ENCODE measurements at regions not wholly inside any gene's neighbourhood (a gene's known extent, or its start where the extent isn't known, plus 50 kb on each side); places are given as distances from the start of the nearest gene placed in this dataset.
"Not testable (repeated sequence)": the region's sequence is repeated elsewhere in the genome, so short reads cannot be mapped to it uniquely, and the experiment has no call there.

GRCh38 chr1:208967334-208967733 is 616.2 kb upstream of the CAMK1G start:
- POLR2A ChIA-PET = no interaction called here
- CTCF ChIA-PET = no interaction called here

- POLR2A ChIA-PET = no interaction called here
- CTCF ChIA-PET = no interaction called here
Observed at GRCh38 chr1:208974717-208975116, 608.8 kb upstream of the CAMK1G start.

GRCh38 chr1:208975456-208975855 is 608.1 kb upstream of the CAMK1G start:
- POLR2A ChIA-PET = no interaction called here
- CTCF ChIA-PET = no interaction called here

- POLR2A ChIA-PET = no interaction called here
- CTCF ChIA-PET = no interaction called here
Observed at GRCh38 chr1:208977012-208977411, 606.5 kb upstream of the CAMK1G start.

- POLR2A ChIA-PET = no interaction called here
Observed at GRCh38 chr1:208977638-208978256, 605.8 kb upstream of the CAMK1G start.

GRCh38 chr1:208979776-208980175 is 603.7 kb upstream of the CAMK1G start:
- ChIA-PET POLR2A (no interaction called here), CTCF (no interaction called here)

More at GRCh38 chr1:208977638-208978256, 605.8 kb upstream of the CAMK1G start:
- CTCF ChIA-PET = no interaction called here

- ChIA-PET CTCF (no interaction called here), POLR2A (no interaction called here)
Observed at GRCh38 chr1:208980605-208981004, 602.9 kb upstream of the CAMK1G start.

GRCh38 chr1:208985231-208985630 is 598.3 kb upstream of the CAMK1G start:
- CTCF ChIA-PET = no interaction called here
- POLR2A ChIA-PET = no interaction called here

GRCh38 chr1:208988811-208989222 is 594.7 kb upstream of the CAMK1G start:
- CTCF ChIA-PET = no interaction called here
- POLR2A ChIA-PET = no interaction called here

- CTCF ChIA-PET = no interaction called here
- POLR2A ChIA-PET = no interaction called here
Observed at GRCh38 chr1:208990456-208990855, 593.1 kb upstream of the CAMK1G start.

- CTCF ChIA-PET, POLR2A ChIA-PET: not testable (repeated sequence)
Observed at GRCh38 chr1:208997053-208997452, 586.5 kb upstream of the CAMK1G start.

GRCh38 chr1:208997726-208998312 is 585.7 kb upstream of the CAMK1G start:
- CTCF ChIA-PET = no interaction called here

GRCh38 chr1:209008586-209008985 is 574.9 kb upstream of the CAMK1G start:
- POLR2A ChIA-PET = no interaction called here
- CTCF ChIA-PET = no interaction called here

More at GRCh38 chr1:208997726-208998312, 585.7 kb upstream of the CAMK1G start:
- POLR2A ChIA-PET = no interaction called here

- ChIA-PET CTCF (no interaction called here), POLR2A (no interaction called here)
Observed at GRCh38 chr1:209010475-209011230, 572.9 kb upstream of the CAMK1G start.

GRCh38 chr1:209012443-209013196 is 570.9 kb upstream of the CAMK1G start:
- CTCF ChIA-PET = no interaction called here
- POLR2A ChIA-PET = no interaction called here

GRCh38 chr1:209015092-209015491 is 568.4 kb upstream of the CAMK1G start:
- ChIA-PET CTCF (no interaction called here), POLR2A (no interaction called here)

- ChIA-PET POLR2A (no interaction called here), CTCF (no interaction called here)
Observed at GRCh38 chr1:209021622-209022021, 561.9 kb upstream of the CAMK1G start.

- CTCF ChIA-PET = no interaction called here
- POLR2A ChIA-PET = no interaction called here
Observed at GRCh38 chr1:209023790-209024189, 559.7 kb upstream of the CAMK1G start.

GRCh38 chr1:209029737-209030136 is 553.8 kb upstream of the CAMK1G start:
- POLR2A ChIA-PET = no interaction called here

GRCh38 chr1:209030454-209031167 is 552.9 kb upstream of the CAMK1G start:
- CTCF ChIA-PET = no interaction called here
- POLR2A ChIA-PET = no interaction called here

More at GRCh38 chr1:209029737-209030136, 553.8 kb upstream of the CAMK1G start:
- CTCF ChIA-PET = no interaction called here

Data from activated CD8-positive, alpha-beta memory T cell treated with anti-CD3 and anti-CD28 coated beads for 36 hours (primary cell).